ENCODE measurements at regions not wholly inside any gene's neighbourhood (a gene's known extent, or its start where the extent isn't known, plus 50 kb on each side); places are given as distances from the start of the nearest gene placed in this dataset.
"Not testable (repeated sequence)": the region's sequence is repeated elsewhere in the genome, so short reads cannot be mapped to it uniquely, and the experiment has no call there.

GRCh38 chr10:131580076-131580652 is 268.6 kb upstream of the TCERG1L start:
- Histone ChIP-seq H3K4me1 (ENCODE audit: low read length) (no peaks in the 10 kb centered on the region), H3K27me3 (replicated peaks; ENCODE audit: insufficient read depth, low read length) (no peaks in the 10 kb centered on the region), H4K20me1 (ENCODE audit: insufficient read depth, low read length) (no peaks in the 10 kb centered on the region), H3K79me2 (ENCODE audit: low read length) (no peaks in the 10 kb centered on the region), H2AFZ (ENCODE audit: low read length) (no peak overlapping the region), H3K9me2 (replicated peaks; ENCODE audit: insufficient read depth, low read length) (no peaks in the 10 kb centered on the region), H3K4me2 (ENCODE audit: low read depth, low read length) (no peak overlapping the region), H3K9ac (ENCODE audit: low read length) (no peak overlapping the region), H3K27ac (ENCODE audit: low read length) (no peak overlapping the region), H3K9me3 (replicated peaks; ENCODE audit: insufficient read depth, low read length) (no peaks in the 10 kb centered on the region; the same call in 1 of the 2 replicates), H3K4me3 (ENCODE audit: low read length) (no peak overlapping the region), H3F3A (ENCODE audit: insufficient read depth, low read length) (no peaks in the 10 kb centered on the region), H3K36me3 (replicated peaks; ENCODE audit: insufficient read depth, low read length) (no peaks in the 10 kb centered on the region)
- DNase-seq = no peak
- TF ChIP-seq EZH2 (optimal IDR thresholded peaks at IDR 0.05; ENCODE audit: low read depth, low read length) = no peak
- no peak for TF ChIP-seq CTCF (IDR thresholded peaks at IDR 0.05; ENCODE audit: low read length)
- TF ChIP-seq EZH2phosphoT487 (IDR thresholded peaks at IDR 0.05; ENCODE audit: low read length) = no peak

- Histone ChIP-seq H3K4me2 (ENCODE audit: low read depth, low read length) (no peak overlapping the region), H3K9me2 (replicated peaks; ENCODE audit: insufficient read depth, low read length) (no peaks in the 10 kb centered on the region), H3K9ac (ENCODE audit: low read length) (no peak overlapping the region), H3F3A (ENCODE audit: insufficient read depth, low read length) (no peaks in the 10 kb centered on the region), H3K4me1 (ENCODE audit: low read length) (no peaks in the 10 kb centered on the region), H3K4me3 (ENCODE audit: low read length) (no peak overlapping the region), H3K27ac (ENCODE audit: low read length) (no peak overlapping the region), H3K9me3 (replicated peaks; ENCODE audit: insufficient read depth, low read length) (no peaks in the 10 kb centered on the region; the same call in 1 of the 2 replicates), H3K79me2 (ENCODE audit: low read length) (no peaks in the 10 kb centered on the region), H4K20me1 (ENCODE audit: insufficient read depth, low read length) (no peaks in the 10 kb centered on the region), H3K27me3 (replicated peaks; ENCODE audit: insufficient read depth, low read length) (no peaks in the 10 kb centered on the region), H2AFZ (ENCODE audit: low read length) (no peak overlapping the region), H3K36me3 (replicated peaks; ENCODE audit: insufficient read depth, low read length) (no peaks in the 10 kb centered on the region)
- DNase-seq = no peak
- TF ChIP-seq CTCF (IDR thresholded peaks at IDR 0.05; ENCODE audit: low read length) = no peak
- no peak for TF ChIP-seq EZH2 (optimal IDR thresholded peaks at IDR 0.05; ENCODE audit: low read depth, low read length)
- TF ChIP-seq EZH2phosphoT487 (IDR thresholded peaks at IDR 0.05; ENCODE audit: low read length) = no peak
These were observed 269.2 kb upstream of the TCERG1L start for GRCh38 chr10:131580674-131581073.

- not testable (repeated sequence) for H3K27me3 ChIP-seq (replicated peaks; ENCODE audit: insufficient read depth, low read length); H3K79me2 ChIP-seq (ENCODE audit: low read length); H3K9me3 ChIP-seq (replicated peaks; ENCODE audit: insufficient read depth, low read length); H3K9me2 ChIP-seq (replicated peaks; ENCODE audit: insufficient read depth, low read length); H2AFZ ChIP-seq (ENCODE audit: low read length); H3K4me2 ChIP-seq (ENCODE audit: low read depth, low read length); H3K27ac ChIP-seq (ENCODE audit: low read length); H3K4me3 ChIP-seq (ENCODE audit: low read length); H3K9ac ChIP-seq (ENCODE audit: low read length); H3K4me1 ChIP-seq (ENCODE audit: low read length); DNase-seq; H3F3A ChIP-seq (ENCODE audit: insufficient read depth, low read length); H3K36me3 ChIP-seq (replicated peaks; ENCODE audit: insufficient read depth, low read length); H4K20me1 ChIP-seq (ENCODE audit: insufficient read depth, low read length)
These were observed 270.0 kb upstream of the TCERG1L start for GRCh38 chr10:131581547-131581946.

GRCh38 chr10:131584287-131584686 is 272.8 kb upstream of the TCERG1L start:
- no peaks in the 10 kb centered on the region for H3K27me3 ChIP-seq (replicated peaks; ENCODE audit: insufficient read depth, low read length)
- H3K9ac ChIP-seq (ENCODE audit: low read length) = no peak overlapping the region
- no peaks in the 10 kb centered on the region for H3K79me2 ChIP-seq (ENCODE audit: low read length)
- TF ChIP-seq EZH2 (optimal IDR thresholded peaks at IDR 0.05; ENCODE audit: low read depth, low read length) = no peak
- TF ChIP-seq EZH2phosphoT487 (IDR thresholded peaks at IDR 0.05; ENCODE audit: low read length) = no peak
- no peak for TF ChIP-seq CTCF (IDR thresholded peaks at IDR 0.05; ENCODE audit: low read length)
- no peak for DNase-seq
- H3K4me2 ChIP-seq (ENCODE audit: low read depth, low read length) = no peak overlapping the region
- no peaks in the 10 kb centered on the region for H3F3A ChIP-seq (ENCODE audit: insufficient read depth, low read length)
- H3K27ac ChIP-seq (ENCODE audit: low read length) = no peak overlapping the region
- no peak overlapping the region for H2AFZ ChIP-seq (ENCODE audit: low read length)
- H3K9me2 ChIP-seq (replicated peaks; ENCODE audit: insufficient read depth, low read length) = no peaks in the 10 kb centered on the region
- H4K20me1 ChIP-seq (ENCODE audit: insufficient read depth, low read length) = no peaks in the 10 kb centered on the region
- H3K9me3 ChIP-seq (replicated peaks; ENCODE audit: insufficient read depth, low read length) = no peaks in the 10 kb centered on the region; the same call in 1 of the 2 replicates
- H3K4me3 ChIP-seq (ENCODE audit: low read length) = no peak overlapping the region
- no peaks in the 10 kb centered on the region for H3K4me1 ChIP-seq (ENCODE audit: low read length)
- no peaks in the 10 kb centered on the region for H3K36me3 ChIP-seq (replicated peaks; ENCODE audit: insufficient read depth, low read length)

All from MM.1S (cell line).